Endothelial cell (in vitro differentiated cells): ENCODE measurements at regions not wholly inside any gene's neighbourhood (a gene's known extent, or its start where the extent isn't known, plus 50 kb on each side); places are given as distances from the start of the nearest gene placed in this dataset.

ENCODE experiments used
- DNase-seq: peaks from one replicate; pipeline ENCODE4 v3.0.0; 2021; ENCODE audit warnings: low spot score
- H3K27ac Mint-ChIP-seq: one replicate; pipeline ENCODE4 v1.8.0; 2021; ENCODE audit warnings: mixed read lengths, inconsistent platforms; ENCODE audit not compliant: unreplicated experiment
- H3K27me3 Mint-ChIP-seq: one replicate; pipeline ENCODE4 v1.8.0; 2021; ENCODE audit warnings: mild to moderate bottlenecking, moderate library complexity, mixed read lengths, inconsistent platforms; ENCODE audit not compliant: unreplicated experiment
- H3K36me3 Mint-ChIP-seq: one replicate; pipeline ENCODE4 v1.8.0; 2021; ENCODE audit warnings: mild to moderate bottlenecking, low read depth, mixed read lengths, inconsistent platforms; ENCODE audit not compliant: unreplicated experiment
- H3K4me1 Mint-ChIP-seq: one replicate; pipeline ENCODE4 v1.8.0; 2021; ENCODE audit warnings: mild to moderate bottlenecking, mixed read lengths, inconsistent platforms; ENCODE audit not compliant: unreplicated experiment
- H3K4me3 Mint-ChIP-seq: one replicate; pipeline ENCODE4 v1.8.0; 2021; ENCODE audit warnings: mild to moderate bottlenecking, mixed read lengths, inconsistent platforms; ENCODE audit not compliant: unreplicated experiment
- H3K9me3 Mint-ChIP-seq: one replicate; pipeline ENCODE4 v1.8.0; 2021; ENCODE audit warnings: mixed read lengths, inconsistent platforms; ENCODE audit not compliant: unreplicated experiment
- TF ChIP-seq, protein P1 (sequence below): fragments of 200-600 bp; sonication (generic); IDR thresholded peaks from one replicate; pipeline ENCODE4 v1.5.0; 2021; ENCODE audit warnings: antibody characterized with exemption; ENCODE audit not compliant: unreplicated experiment

GRCh38 chr16:52690468-52690867 lies 143.5 kb upstream of the TOX3 start:
- no peak for DNase-seq
- H3K4me3 Mint-ChIP-seq = no peak overlapping the region
- no peaks in the 10 kb centered on the region for H3K36me3 Mint-ChIP-seq
- TF ChIP-seq, protein P1, sequence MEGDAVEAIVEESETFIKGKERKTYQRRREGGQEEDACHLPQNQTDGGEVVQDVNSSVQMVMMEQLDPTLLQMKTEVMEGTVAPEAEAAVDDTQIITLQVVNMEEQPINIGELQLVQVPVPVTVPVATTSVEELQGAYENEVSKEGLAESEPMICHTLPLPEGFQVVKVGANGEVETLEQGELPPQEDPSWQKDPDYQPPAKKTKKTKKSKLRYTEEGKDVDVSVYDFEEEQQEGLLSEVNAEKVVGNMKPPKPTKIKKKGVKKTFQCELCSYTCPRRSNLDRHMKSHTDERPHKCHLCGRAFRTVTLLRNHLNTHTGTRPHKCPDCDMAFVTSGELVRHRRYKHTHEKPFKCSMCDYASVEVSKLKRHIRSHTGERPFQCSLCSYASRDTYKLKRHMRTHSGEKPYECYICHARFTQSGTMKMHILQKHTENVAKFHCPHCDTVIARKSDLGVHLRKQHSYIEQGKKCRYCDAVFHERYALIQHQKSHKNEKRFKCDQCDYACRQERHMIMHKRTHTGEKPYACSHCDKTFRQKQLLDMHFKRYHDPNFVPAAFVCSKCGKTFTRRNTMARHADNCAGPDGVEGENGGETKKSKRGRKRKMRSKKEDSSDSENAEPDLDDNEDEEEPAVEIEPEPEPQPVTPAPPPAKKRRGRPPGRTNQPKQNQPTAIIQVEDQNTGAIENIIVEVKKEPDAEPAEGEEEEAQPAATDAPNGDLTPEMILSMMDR = no peak
- H3K9me3 Mint-ChIP-seq = no peaks in the 10 kb centered on the region
- no peaks in the 10 kb centered on the region for H3K27me3 Mint-ChIP-seq
- no peaks in the 10 kb centered on the region for H3K4me1 Mint-ChIP-seq
- H3K27ac Mint-ChIP-seq = no peak overlapping the region

GRCh38 chr16:52680993-52681392 lies 134.1 kb upstream of the TOX3 start:
- Mint-ChIP-seq H3K36me3 (no peaks in the 10 kb centered on the region), H3K27me3 (no peaks in the 10 kb centered on the region), H3K27ac (no peak overlapping the region), H3K4me3 (no peak overlapping the region), H3K4me1 (no peaks in the 10 kb centered on the region), H3K9me3 (no peaks in the 10 kb centered on the region)
- TF ChIP-seq, protein P1 = no peak
- DNase-seq = no peak

GRCh38 chr16:52677501-52677900 lies 130.6 kb upstream of the TOX3 start:
- Mint-ChIP-seq H3K36me3 (no peaks in the 10 kb centered on the region), H3K9me3 (no peaks in the 10 kb centered on the region), H3K27ac (no peak overlapping the region), H3K27me3 (peaks cover 3% of the 10 kb centered on the region), H3K4me3 (no peak overlapping the region), H3K4me1 (no peaks in the 10 kb centered on the region)
- TF ChIP-seq, protein P1 = no peak
- DNase-seq = no peak

DNA sequence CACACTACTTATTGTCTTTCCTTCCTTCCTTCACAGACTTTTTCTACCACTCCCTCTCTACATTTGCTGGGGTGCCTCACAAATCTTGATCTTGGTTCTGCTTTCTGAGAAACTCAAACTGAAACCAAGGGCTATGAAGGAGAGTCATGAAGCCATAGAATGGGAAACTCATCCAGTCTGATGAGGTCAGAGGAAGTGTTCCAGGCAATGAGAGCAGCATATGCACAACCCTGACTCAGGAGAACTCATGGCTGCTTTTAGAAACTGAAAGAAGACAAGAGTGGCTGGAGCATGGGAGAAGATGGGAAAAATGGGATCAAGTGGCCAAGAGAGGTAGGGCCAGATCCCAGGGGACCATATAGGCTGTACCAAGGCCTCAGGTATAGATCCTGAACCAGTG lies 130.0 kb upstream of the TOX3 start:
- Mint-ChIP-seq H3K27me3 (peaks cover 3% of the 10 kb centered on the region), H3K4me1 (no peaks in the 10 kb centered on the region), H3K36me3 (no peaks in the 10 kb centered on the region), H3K27ac (no peak overlapping the region), H3K9me3 (no peaks in the 10 kb centered on the region), H3K4me3 (no peak overlapping the region)
- DNase-seq = no peak
- TF ChIP-seq, protein P1 = no peak

GRCh38 chr16:52671590-52671989 lies 124.6 kb upstream of the TOX3 start:
- Mint-ChIP-seq H3K9me3 (no peaks in the 10 kb centered on the region), H3K4me3 (no peak overlapping the region), H3K4me1 (no peaks in the 10 kb centered on the region), H3K36me3 (no peaks in the 10 kb centered on the region), H3K27me3 (peaks cover 3% of the 10 kb centered on the region), H3K27ac (no peak overlapping the region)
- no peak for DNase-seq
- TF ChIP-seq, protein P1 = no peak
